ENCODE measurements at regions not wholly inside any gene's neighbourhood (a gene's known extent, or its start where the extent isn't known, plus 50 kb on each side); places are given as distances from the start of the nearest gene placed in this dataset.

GRCh38 chr9:20207176-20207575 lies 415.1 kb downstream of the MLLT3 start:
- TF ChIP-seq, protein P1, sequence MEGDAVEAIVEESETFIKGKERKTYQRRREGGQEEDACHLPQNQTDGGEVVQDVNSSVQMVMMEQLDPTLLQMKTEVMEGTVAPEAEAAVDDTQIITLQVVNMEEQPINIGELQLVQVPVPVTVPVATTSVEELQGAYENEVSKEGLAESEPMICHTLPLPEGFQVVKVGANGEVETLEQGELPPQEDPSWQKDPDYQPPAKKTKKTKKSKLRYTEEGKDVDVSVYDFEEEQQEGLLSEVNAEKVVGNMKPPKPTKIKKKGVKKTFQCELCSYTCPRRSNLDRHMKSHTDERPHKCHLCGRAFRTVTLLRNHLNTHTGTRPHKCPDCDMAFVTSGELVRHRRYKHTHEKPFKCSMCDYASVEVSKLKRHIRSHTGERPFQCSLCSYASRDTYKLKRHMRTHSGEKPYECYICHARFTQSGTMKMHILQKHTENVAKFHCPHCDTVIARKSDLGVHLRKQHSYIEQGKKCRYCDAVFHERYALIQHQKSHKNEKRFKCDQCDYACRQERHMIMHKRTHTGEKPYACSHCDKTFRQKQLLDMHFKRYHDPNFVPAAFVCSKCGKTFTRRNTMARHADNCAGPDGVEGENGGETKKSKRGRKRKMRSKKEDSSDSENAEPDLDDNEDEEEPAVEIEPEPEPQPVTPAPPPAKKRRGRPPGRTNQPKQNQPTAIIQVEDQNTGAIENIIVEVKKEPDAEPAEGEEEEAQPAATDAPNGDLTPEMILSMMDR (IDR thresholded peaks at IDR 0.05), result no peak
- no peak for TF ChIP-seq POLR2A (IDR thresholded peaks at IDR 0.05)
- TF ChIP-seq POLR2AphosphoS5 (IDR thresholded peaks at IDR 0.05), result no peak
- no peak for TF ChIP-seq EP300 (IDR thresholded peaks at IDR 0.05)

Data from stomach (tissue), 4 donors.